ENCODE measurements at regions not wholly inside any gene's neighbourhood (a gene's known extent, or its start where the extent isn't known, plus 50 kb on each side); places are given as distances from the start of the nearest gene placed in this dataset.

DNA sequence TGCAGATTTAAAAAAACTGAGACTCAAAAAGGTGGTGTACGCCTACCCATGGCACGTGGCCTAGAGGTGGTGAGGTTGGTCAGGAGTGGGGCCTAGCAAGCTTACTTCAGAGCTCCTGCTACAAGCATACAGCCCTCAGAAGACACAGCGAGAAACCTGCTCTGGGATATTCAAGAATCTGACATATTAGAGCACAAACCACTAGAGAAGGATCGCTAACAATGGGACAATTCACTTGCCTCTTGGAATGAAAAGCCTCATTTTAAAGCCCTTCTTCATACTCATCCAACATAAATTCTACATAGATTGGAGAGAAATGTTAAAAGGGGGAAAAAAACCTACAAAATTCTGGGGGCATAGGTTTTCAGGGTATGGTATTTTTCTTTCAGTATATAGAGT is 118.0 kb upstream of the ARHGEF3 start:
- Histone ChIP-seq H3K27me3 (0 out of 22 replicates have a peak, but pooled peaks cover 0 to 3% (median 0%) of the 10 kb centered on the region in 11 experiments), H3K36me3 (no peaks in the 10 kb centered on the region), H3K4me1 (peaks cover 46 to 78% (median 52%) of the 10 kb centered on the region in 10 experiments), H3K9ac (no peak overlapping the region), H3K4me2 (no peak overlapping the region), H3K4me3 (no peak overlapping the region), H4K20me1 (no peaks in the 10 kb centered on the region), H3K9me3 (replicated peaks in 1 of 11) (no peaks in the 10 kb centered on the region), H3K27ac (no peak overlapping the region)
- no peak for TF ChIP-seq Cebpa-rat (IDR thresholded peaks at IDR 0.05)

DNA sequence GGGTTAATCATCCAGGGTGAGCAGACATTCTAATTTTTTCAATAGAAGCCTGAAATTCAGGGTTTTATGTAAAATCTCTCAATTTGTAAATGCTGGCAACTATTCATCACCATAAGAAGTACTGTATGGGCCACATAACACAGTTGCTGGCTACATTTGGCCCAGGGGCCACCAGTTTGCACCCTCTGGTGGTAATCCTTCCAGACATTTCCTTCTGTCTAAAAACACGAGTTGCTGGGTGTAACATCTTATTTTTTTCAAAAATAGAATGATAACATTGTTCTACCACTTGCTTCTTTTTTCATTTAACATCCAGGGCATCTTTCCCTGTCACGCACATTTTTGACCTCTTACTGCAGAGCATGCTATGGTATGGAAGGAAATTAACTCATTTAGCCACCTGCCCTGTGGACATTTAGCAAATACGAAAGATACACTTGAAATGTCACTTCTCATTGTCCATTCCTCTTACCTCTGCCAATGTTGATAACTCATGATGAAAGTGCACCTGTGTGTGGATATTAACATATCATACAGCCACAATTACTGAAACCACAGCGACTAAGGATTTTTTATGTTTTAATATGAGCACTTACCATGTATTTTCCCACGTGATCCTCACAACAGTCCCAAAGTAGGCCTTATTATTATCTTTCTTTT is 117.5 kb upstream of the ARHGEF3 start:
- Histone ChIP-seq H4K20me1 (no peaks in the 10 kb centered on the region), H3K9ac (no peak overlapping the region), H3K27ac (no peak overlapping the region), H3K27me3 (0 out of 22 replicates have a peak, but pooled peaks cover 0 to 3% (median 0%) of the 10 kb centered on the region in 11 experiments), H3K4me2 (peak overlapping the region in 4 of 11 experiments; percentile 79 to 94 (median 84); a peak in 8 of 22 replicates), H3K4me3 (no peak overlapping the region), H3K9me3 (replicated peaks in 1 of 11) (no peaks in the 10 kb centered on the region), H3K4me1 (peaks cover 45 to 75% (median 52%) of the 10 kb centered on the region in 10 experiments), H3K36me3 (no peaks in the 10 kb centered on the region)
- no peak for TF ChIP-seq Cebpa-rat (IDR thresholded peaks at IDR 0.05)

DNA sequence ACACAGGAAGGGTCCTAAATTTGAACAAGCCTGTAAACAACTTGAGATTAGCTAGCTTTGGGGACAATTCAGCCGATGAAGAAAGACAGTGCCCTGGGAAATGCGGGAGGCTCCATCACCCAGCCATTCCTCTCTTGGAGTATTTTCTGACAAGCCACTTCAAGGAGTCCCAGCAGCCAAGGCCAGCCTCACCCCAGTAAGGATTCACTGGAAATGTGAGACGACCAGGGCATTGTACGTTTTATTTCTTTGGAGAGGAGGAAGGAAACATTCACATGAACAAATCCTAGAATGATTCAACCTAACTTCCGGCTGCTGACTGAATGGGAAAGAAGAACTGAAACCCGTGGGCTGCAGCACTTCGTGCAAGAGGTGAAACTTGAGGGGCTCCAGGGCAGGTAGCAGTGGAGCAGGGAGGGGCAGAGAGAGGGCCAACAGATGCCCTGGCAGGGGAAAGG is 116.4 kb upstream of the ARHGEF3 start:
- H3K9ac ChIP-seq: peak overlapping the region in 2 of 11 experiments; percentile 12 to 34; a peak in 4 of 22 replicates
- no peaks in the 10 kb centered on the region for H4K20me1 ChIP-seq
- peak overlapping the region in 10 of 11 experiments; percentile 17 to 67 (median 48); a peak in 17 of 22 replicates for H3K27ac ChIP-seq
- no peaks in the 10 kb centered on the region for H3K36me3 ChIP-seq
- peak overlapping the region; percentile 63 to 94 (median 81) for H3K4me2 ChIP-seq
- H3K4me1 ChIP-seq: peaks cover 36 to 64% (median 43%) of the 10 kb centered on the region in 10 experiments
- 0 out of 22 replicates have a peak, but pooled peaks cover 0 to 3% (median 0%) of the 10 kb centered on the region in 11 experiments for H3K9me3 ChIP-seq (replicated peaks in 1 of 11)
- 0 out of 22 replicates have a peak, but pooled peaks cover 0 to 3% (median 0%) of the 10 kb centered on the region in 11 experiments for H3K27me3 ChIP-seq
- H3K4me3 ChIP-seq: peak overlapping the region in 1 of 10 experiments; percentile 8; a peak in 1 of 20 replicates
- no peak for TF ChIP-seq Cebpa-rat (IDR thresholded peaks at IDR 0.05)

DNA sequence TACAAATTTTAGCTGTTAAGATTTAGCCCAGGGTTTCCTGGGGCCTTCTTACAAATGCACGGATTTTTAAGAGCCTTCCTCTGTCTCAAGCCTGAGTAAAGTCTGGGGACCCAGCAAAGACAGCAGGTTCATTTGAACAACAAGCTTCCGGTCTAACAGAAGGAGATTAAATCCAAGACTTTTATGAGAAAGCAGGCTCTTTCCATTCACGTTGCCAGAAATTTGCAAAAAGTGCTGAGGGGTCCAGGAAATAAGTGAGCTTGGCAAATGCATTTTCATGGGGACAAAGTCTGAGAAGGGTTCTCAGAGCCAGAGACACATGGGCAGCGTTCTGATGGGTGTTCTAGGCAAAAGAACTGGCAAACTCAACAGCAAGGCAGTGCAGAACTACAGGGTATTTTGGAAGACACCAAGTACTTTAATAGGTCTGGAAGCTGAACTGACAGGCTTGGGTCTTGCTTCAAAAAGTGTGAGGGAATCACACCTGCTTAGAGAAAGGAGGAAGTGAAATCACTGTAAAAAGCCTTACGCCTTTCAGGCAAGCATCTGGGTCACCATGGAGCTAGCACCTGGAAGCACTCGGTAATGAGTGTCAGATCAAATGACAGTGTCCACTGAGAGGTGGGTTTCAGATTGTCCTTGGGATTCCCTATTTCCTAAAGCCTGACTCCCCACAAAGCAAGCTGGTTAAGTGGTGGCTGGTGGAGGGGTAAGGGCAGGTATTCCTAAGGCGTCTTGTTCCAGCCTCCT is 115.8 kb upstream of the ARHGEF3 start:
- Histone ChIP-seq H4K20me1 (no peaks in the 10 kb centered on the region), H3K4me3 (peak overlapping the region in 1 of 10 experiments; percentile 8; a peak in 1 of 20 replicates), H3K27ac (peak overlapping the region in 10 of 11 experiments; percentile 17 to 67 (median 48); a peak in 17 of 22 replicates), H3K27me3 (0 out of 22 replicates have a peak, but pooled peaks cover 0 to 3% (median 0%) of the 10 kb centered on the region in 11 experiments), H3K9ac (peak overlapping the region in 2 of 11 experiments; percentile 12 to 34; a peak in 4 of 22 replicates), H3K9me3 (replicated peaks in 1 of 11) (0 out of 22 replicates have a peak, but pooled peaks cover 0 to 7% (median 0%) of the 10 kb centered on the region in 11 experiments), H3K4me2 (peak overlapping the region; percentile 63 to 94 (median 81)), H3K4me1 (peaks cover 36 to 60% (median 43%) of the 10 kb centered on the region in 10 experiments), H3K36me3 (no peaks in the 10 kb centered on the region)
- no peak for TF ChIP-seq Cebpa-rat (IDR thresholded peaks at IDR 0.05)

DNA sequence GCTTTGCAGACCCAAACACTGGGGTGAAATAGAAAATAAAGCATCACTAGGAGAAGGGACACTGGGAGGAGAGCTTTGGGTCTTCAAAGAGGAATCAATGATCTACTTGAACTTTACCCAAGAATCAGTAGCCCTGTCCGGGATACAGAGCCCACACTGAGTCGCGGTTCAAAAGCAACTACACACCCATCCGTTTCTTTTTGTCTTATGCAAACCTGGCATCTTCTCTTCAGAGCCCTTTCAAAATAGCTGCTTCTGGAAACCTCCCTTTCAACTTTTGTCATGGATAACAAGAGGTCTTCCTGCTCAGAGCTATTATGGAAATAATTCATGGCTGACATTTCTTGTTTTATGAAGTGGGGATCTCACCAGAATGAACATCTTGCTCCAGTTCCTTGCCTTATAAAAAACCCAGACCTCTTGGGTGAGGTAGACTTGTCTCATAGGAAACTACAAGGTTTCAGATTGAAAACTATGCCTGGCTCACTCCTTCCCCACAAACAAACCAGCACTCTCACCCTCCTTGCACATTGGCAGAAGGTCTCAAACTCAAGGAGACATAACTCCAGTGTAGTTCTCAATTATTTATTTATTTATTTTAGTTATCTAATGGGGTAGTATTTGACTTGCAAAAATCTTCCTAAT is 115.1 kb upstream of the ARHGEF3 start:
- H4K20me1 ChIP-seq: no peaks in the 10 kb centered on the region
- TF ChIP-seq Cebpa-rat (IDR thresholded peaks at IDR 0.05): no peak
- no peak overlapping the region for H3K27ac ChIP-seq
- peaks cover 32 to 55% (median 40%) of the 10 kb centered on the region in 10 experiments for H3K4me1 ChIP-seq
- no peak overlapping the region for H3K9ac ChIP-seq
- peak overlapping the region; percentile 57 to 94 (median 81) for H3K4me2 ChIP-seq
- no peaks in the 10 kb centered on the region for H3K36me3 ChIP-seq
- 0 out of 22 replicates have a peak, but pooled peaks cover 0 to 3% (median 0%) of the 10 kb centered on the region in 11 experiments for H3K27me3 ChIP-seq
- no peak overlapping the region for H3K4me3 ChIP-seq
- H3K9me3 ChIP-seq (replicated peaks in 1 of 11): 0 out of 22 replicates have a peak, but pooled peaks cover 0 to 7% (median 0%) of the 10 kb centered on the region in 11 experiments

DNA sequence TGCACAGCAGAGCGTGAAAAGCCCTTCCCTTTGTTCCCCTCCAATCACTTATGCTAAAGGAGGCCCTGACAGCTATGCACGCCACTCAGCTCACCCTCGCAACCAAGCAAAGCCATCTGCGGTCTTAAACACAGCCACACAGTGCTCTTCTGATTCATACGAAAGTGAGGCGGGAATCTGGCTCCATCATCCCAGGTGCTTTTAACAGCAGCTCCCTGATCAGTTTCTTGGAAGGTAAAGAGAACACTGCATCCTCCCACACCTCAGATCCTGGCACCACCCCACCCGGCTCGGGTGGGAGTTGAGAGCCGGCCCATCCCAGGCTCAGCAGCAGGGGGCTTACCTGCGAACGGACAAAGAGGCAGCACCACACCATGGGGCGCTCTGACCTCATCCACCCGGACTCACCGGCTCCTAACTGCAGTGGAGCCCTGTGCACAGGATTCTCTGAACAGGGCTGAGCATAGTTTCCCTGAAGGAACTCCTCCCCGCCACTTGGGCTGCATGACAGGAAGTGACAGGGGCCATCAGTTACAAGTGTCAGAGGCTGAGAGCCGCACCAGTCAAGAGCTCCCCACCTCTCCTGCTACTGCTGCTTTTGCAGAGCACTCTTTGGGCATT is 114.3 kb upstream of the ARHGEF3 start:
- 0 out of 22 replicates have a peak, but pooled peaks cover 0 to 7% (median 0%) of the 10 kb centered on the region in 11 experiments for H3K9me3 ChIP-seq (replicated peaks in 1 of 11)
- H3K4me3 ChIP-seq: peak overlapping the region in 1 of 10 experiments; percentile 44; a peak in 2 of 20 replicates
- no peak overlapping the region; a peak in 1 of 22 replicates for H3K9ac ChIP-seq
- peak overlapping the region; percentile 54 to 94 (median 79) for H3K4me2 ChIP-seq
- peaks cover 30 to 55% (median 35%) of the 10 kb centered on the region in 10 experiments for H3K4me1 ChIP-seq
- no peak overlapping the region for H3K27ac ChIP-seq
- 0 out of 22 replicates have a peak, but pooled peaks cover 0 to 3% (median 0%) of the 10 kb centered on the region in 11 experiments for H3K27me3 ChIP-seq
- H3K36me3 ChIP-seq: no peaks in the 10 kb centered on the region
- H4K20me1 ChIP-seq: no peaks in the 10 kb centered on the region
- no peak for TF ChIP-seq Cebpa-rat (IDR thresholded peaks at IDR 0.05)

DNA sequence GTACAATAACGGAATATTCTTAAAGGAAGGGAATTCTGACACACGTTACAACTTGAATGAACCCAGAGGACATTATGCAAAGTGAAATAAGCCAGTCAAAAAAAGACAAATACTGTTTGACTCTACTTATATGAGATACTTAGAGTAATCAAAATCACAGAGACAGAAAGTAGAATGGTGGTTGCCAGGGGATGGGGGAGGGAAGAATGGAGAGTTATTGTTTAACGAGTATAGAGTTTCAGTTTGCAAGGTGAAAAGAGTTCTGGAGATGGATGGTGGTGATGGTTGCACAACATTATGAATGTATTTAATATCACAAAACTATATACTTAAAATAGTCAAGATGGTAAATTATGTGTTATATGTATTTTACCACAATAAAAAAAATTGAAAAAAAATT is 112.9 kb upstream of the ARHGEF3 start:
- Histone ChIP-seq H3K27ac (no peak overlapping the region), H3K4me2 (no peak overlapping the region), H3K4me1 (peaks cover 30 to 57% (median 35%) of the 10 kb centered on the region in 10 experiments), H3K4me3 (no peak overlapping the region), H3K27me3 (0 out of 22 replicates have a peak, but pooled peaks cover 0 to 3% (median 0%) of the 10 kb centered on the region in 11 experiments), H4K20me1 (no peaks in the 10 kb centered on the region), H3K36me3 (no peaks in the 10 kb centered on the region), H3K9ac (no peak overlapping the region), H3K9me3 (replicated peaks in 1 of 11) (0 out of 22 replicates have a peak, but pooled peaks cover 0 to 7% (median 0%) of the 10 kb centered on the region in 11 experiments)
- TF ChIP-seq Cebpa-rat (IDR thresholded peaks at IDR 0.05): no peak

DNA sequence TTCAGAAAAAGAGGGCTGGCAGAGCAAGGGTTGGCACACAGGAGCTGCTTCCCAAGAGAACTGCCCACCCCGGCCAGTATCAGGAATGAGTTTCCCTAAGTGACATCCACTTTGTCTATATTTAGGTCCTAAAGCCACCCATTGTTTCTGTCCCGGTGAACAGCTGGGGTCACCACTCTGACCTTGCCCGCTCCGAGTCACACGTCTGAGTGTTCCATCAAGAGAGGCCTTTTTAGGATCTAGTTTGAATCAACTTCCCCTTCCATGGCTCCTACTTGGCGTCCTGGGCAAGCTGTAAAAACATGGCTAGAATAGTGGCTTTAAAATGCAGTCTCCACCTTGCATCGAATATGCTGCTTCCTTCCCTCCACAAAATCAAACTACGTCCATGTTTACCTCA is 109.6 kb upstream of the ARHGEF3 start:
- Histone ChIP-seq H3K4me1 (peaks cover 8 to 24% (median 8%) of the 10 kb centered on the region in 10 experiments), H3K36me3 (no peaks in the 10 kb centered on the region), H3K9me3 (replicated peaks in 1 of 11) (0 out of 22 replicates have a peak, but pooled peaks cover 0 to 7% (median 0%) of the 10 kb centered on the region in 11 experiments), H3K27me3 (0 out of 22 replicates have a peak, but pooled peaks cover 0 to 3% (median 0%) of the 10 kb centered on the region in 11 experiments), H3K4me2 (peak overlapping the region in 3 of 11 experiments; percentile 24 to 71 (median 43); a peak in 5 of 22 replicates), H3K27ac (no peak overlapping the region), H4K20me1 (no peaks in the 10 kb centered on the region), H3K9ac (no peak overlapping the region), H3K4me3 (no peak overlapping the region)
- TF ChIP-seq Cebpa-rat (IDR thresholded peaks at IDR 0.05): no peak

Data from BLaER1 treated with 17β-estradiol and CSF1 and Interleukin-3, amounts not matched to agents 10 nM and 100 nM (cell line).